GM10248 (cell line): ENCODE measurements at regions not wholly inside any gene's neighbourhood (a gene's known extent, or its start where the extent isn't known, plus 50 kb on each side); places are given as distances from the start of the nearest gene placed in this dataset.

Source experiments
- CTCF ChIA-PET: fragments of 300-600 bp; sonication (Branson Sonifier 250); formaldehyde crosslinking; extraction: SDS; loops from one replicate; lab custom pipeline; 2021; ENCODE audit warnings: antibody characterized with exemption; lab: Yijun Ruan, JAX
- POLR2A ChIA-PET: fragments of 350-650 bp; sonication (Branson Sonifier 250); formaldehyde crosslinking; extraction: SDS; loops from one replicate; lab custom pipeline; 2020; ENCODE audit warnings: antibody characterized with exemption; lab: Yijun Ruan, JAX
- DNase-seq: peaks from one replicate; pipeline ENCODE4 v3.0.0; 2012; ENCODE audit errors: extremely low spot score
- CTCF ChIP-seq: IDR thresholded peaks from 2 replicates; pipeline ENCODE4 v1.5.1; 2012; ENCODE audit warnings: mild to moderate bottlenecking, low read depth; ENCODE audit errors: extremely low read depth, missing control alignments, control extremely low read depth

DNA sequence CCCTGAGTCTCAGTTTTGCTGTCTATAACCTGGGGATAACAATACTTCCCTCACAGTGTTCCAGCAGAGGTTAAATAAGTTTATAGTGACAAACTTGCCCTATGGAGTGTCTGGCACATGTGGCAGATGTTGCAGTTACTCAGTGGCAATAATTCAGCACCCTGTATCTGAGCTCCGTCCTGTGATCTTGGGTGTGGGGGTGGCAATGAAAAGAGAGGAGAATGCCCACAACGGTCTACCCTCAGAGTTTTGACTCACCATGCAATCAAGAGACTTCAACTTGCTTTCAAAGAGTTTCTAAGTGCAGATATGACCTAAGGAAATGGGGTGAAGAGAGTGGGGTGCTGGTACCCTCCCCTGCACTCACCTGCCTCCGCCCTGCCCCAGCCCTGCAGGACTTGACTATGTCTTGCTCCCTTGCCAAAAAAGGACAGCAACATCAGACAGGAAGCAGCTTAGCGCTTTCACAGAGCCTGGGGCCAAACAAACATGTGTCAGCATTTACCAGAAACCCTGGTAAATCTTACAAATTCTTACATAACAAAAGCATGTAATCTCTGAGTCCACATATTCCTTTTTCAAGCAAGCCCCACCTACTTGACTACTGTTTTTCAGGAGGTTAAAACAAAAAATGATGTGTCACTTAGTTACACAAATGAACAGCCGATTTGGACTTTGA, 185.1 kb upstream of the CAMK1G start:
- POLR2A ChIA-PET: no interaction called here
- TF ChIP-seq CTCF: no peak
- DNase-seq: no peak
- CTCF ChIA-PET: no interaction called here

DNA sequence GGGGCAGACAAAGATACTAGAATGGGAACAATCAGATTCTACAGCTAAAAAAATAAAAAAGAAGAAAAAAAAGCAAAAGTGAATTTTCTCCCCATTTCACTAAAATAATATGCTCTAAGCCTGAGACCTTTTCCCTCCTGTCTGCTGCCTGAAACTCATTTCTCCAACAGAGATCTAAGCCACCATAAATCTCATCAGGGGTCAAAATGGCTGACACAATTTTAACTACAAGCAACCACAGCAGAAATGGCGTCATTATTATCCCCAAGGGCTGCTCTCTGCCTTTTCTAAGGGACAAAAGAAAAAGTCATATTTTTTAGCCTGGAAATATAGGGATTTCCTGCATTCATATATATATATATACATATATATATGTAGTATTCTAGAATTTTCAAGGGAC, 183.7 kb upstream of the CAMK1G start:
- no peak for TF ChIP-seq CTCF
- no peak for DNase-seq
- ChIA-PET POLR2A (no interaction called here), CTCF (no interaction called here)

DNA sequence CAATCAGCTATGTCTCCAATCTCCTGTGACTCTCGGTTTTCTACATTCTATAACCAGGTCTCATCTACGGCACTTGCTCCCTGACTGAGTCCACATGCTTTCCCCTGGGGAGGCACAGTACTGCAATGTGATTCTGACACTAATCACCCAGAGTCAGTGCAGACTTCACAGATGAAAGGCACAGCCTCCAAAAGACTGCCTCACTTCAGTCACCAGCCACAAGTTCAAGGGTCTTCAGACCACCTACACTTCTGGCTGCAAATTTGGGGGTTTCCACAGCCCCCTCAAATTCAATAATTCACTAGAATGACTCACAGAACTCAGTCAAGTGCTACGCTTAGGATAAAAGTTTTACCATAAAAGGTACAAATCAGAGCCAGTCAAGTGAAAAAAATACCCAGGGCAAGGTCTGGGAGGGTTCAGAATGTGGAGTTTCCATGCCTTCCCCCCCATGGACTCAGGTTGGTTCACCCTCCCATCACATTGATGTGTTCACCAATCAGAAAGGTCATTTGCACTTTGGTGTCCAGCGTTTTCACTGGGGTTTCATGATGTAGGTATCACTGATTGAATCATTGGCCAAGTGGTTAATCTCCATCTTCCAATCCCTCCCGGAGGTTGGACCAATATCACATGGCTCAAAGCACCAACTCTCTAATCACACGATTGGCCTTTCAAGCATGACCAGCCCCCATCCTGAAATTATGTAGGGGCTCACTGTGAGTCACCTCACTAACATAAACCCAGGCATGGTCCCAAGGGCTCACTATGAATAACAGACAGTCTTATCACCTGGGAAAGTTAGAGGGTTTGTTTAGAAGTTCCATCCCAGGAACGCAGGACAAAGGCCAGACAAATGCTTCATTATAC, 182.9 kb upstream of the CAMK1G start:
- ChIA-PET CTCF (no interaction called here), POLR2A (no interaction called here)
- no peak for DNase-seq
- no peak for TF ChIP-seq CTCF

- TF ChIP-seq CTCF: no peak
- CTCF ChIA-PET: no interaction called here
- no peak for DNase-seq
- POLR2A ChIA-PET: no interaction called here
These were observed 180.8 kb upstream of the CAMK1G start for GRCh38 chr1:209402697-209403096.

DNA sequence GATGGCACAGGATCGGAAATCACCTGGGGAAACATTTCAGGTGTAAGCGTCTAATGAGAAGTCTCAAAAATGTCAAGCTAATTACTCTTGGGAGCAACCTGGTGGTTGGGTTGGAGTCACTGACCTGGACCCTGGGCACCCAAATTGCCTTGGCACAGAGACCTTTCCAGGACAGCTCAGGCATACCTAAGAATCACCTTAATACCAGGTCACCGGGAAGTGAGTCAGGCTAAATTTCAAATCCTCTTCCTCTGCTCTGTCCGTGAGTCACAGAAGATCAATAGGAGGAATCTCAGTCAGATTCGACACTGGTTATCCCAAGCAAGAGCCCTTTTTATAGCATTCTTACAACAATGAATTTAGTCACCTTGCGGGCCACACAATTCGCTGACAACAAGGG, 179.6 kb upstream of the CAMK1G start:
- CTCF ChIA-PET: no interaction called here
- DNase-seq: no peak
- POLR2A ChIA-PET: no interaction called here
- TF ChIP-seq CTCF: no peak

DNA sequence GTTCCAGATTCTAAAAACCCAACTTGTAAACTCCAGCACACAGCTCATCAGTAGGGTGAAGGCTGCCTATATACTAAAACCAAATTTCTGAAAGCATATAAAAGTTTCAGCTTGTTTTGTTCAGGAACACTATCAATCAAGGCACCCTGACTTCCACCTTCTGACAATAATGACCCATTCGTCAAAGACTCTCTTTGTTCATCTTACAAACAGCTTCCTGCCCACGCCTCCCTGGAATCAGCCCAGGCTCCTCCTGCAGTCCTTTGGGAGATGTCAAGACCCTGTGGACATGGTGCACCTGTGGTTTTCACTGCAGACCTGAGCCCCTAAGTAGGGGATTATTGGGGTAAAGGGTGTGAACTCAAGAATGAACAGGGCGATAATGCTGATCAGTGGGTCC, 178.9 kb upstream of the CAMK1G start:
- CTCF ChIA-PET: no interaction called here
- POLR2A ChIA-PET: no interaction called here
- no peak for DNase-seq
- no peak for TF ChIP-seq CTCF
